ENCODE measurements at regions not wholly inside any gene's neighbourhood (a gene's known extent, or its start where the extent isn't known, plus 50 kb on each side); places are given as distances from the start of the nearest gene placed in this dataset.

GRCh38 chr5:71841107-71841506 lies 122.0 kb downstream of the CARTPT start:
- TF ChIP-seq, protein P1, sequence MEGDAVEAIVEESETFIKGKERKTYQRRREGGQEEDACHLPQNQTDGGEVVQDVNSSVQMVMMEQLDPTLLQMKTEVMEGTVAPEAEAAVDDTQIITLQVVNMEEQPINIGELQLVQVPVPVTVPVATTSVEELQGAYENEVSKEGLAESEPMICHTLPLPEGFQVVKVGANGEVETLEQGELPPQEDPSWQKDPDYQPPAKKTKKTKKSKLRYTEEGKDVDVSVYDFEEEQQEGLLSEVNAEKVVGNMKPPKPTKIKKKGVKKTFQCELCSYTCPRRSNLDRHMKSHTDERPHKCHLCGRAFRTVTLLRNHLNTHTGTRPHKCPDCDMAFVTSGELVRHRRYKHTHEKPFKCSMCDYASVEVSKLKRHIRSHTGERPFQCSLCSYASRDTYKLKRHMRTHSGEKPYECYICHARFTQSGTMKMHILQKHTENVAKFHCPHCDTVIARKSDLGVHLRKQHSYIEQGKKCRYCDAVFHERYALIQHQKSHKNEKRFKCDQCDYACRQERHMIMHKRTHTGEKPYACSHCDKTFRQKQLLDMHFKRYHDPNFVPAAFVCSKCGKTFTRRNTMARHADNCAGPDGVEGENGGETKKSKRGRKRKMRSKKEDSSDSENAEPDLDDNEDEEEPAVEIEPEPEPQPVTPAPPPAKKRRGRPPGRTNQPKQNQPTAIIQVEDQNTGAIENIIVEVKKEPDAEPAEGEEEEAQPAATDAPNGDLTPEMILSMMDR (IDR thresholded peaks at IDR 0.05): no peak
- intact Hi-C loops (cut with DNase I; ENCODE audit: low total_unique reads): no loop called here

GRCh38 chr5:71843111-71843510 lies 124.0 kb downstream of the CARTPT start:
- intact Hi-C loops (cut with DNase I; ENCODE audit: low total_unique reads): no loop called here
- no peak overlapping the region for H3K27ac ChIP-seq
- TF ChIP-seq, protein P1 (IDR thresholded peaks at IDR 0.05): no peak

More at GRCh38 chr5:71841107-71841506, 122.0 kb downstream of the CARTPT start:
- Histone ChIP-seq H3K4me1 (no peaks in the 10 kb centered on the region), H3K9me3 (peaks cover 0 to 5% (median 0%) of the 10 kb centered on the region in 3 donors), H3K27ac (no peak overlapping the region), H3K27me3 (no peaks in the 10 kb centered on the region), H3K36me3 (no peaks in the 10 kb centered on the region), H3K4me3 (no peak overlapping the region)
- no peak for DNase-seq

DNA sequence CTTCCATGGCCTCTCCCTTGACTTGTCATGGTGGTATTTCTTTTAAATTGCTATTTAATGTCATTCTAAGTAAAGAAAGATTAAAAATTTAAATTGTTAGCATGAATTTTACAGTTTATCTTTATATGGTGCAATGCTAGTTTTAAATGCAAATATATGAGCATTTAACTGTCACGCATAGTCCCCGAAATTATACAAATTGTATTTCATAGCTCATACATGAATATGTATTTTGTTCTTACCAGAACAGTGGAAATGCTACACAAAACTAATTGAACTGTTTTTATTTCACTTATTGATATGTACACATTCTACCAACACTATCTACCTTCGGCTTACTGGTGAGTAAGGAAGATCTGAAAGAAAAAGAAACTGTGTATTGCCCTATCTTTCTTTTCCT lies 125.8 kb downstream of the CARTPT start:
- TF ChIP-seq, protein P1 (IDR thresholded peaks at IDR 0.05): no peak
- H3K4me3 ChIP-seq: no peak overlapping the region

More at GRCh38 chr5:71843111-71843510, 124.0 kb downstream of the CARTPT start:
- no peaks in the 10 kb centered on the region for H3K4me1 ChIP-seq
- no peaks in the 10 kb centered on the region for H3K36me3 ChIP-seq
- DNase-seq: no peak
- no peaks in the 10 kb centered on the region for H3K27me3 ChIP-seq
- peaks cover 0 to 5% (median 0%) of the 10 kb centered on the region in 3 donors for H3K9me3 ChIP-seq
- no peak overlapping the region for H3K4me3 ChIP-seq

DNA sequence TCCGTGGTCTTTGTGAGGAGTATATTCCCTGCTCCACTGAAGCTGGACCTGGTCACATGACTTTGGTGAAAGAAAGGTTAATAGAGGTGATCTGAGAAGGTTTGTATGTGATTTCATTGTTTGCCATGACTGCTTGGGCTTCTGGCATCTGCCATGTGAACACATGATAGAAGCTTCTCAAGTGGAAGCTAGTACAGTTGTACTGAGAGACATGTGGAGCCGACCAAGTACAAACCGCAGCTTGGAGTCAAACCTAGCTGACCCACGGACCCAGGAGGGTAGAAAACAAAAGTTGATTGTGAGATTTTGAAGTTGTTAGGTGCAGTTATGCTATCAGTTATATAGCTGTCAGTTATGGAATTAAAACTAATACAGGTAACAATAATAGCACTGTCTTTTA lies 140.4 kb downstream of the CARTPT start:
- no peak overlapping the region for H3K4me3 ChIP-seq
- H3K4me1 ChIP-seq: no peaks in the 10 kb centered on the region
- H3K9me3 ChIP-seq: peaks cover 0 to 4% (median 3%) of the 10 kb centered on the region in 3 donors
- no peak for DNase-seq
- H3K36me3 ChIP-seq: no peaks in the 10 kb centered on the region
- H3K27ac ChIP-seq: no peak overlapping the region
- intact Hi-C loops (cut with DNase I; ENCODE audit: low total_unique reads): no loop called here
- no peaks in the 10 kb centered on the region for H3K27me3 ChIP-seq
- TF ChIP-seq, protein P1 (IDR thresholded peaks at IDR 0.05): no peak

More for the DNA sequence above, 125.8 kb downstream of the CARTPT start:
- Histone ChIP-seq H3K4me1 (no peaks in the 10 kb centered on the region), H3K27ac (no peak overlapping the region), H3K9me3 (peaks cover 0 to 6% (median 0%) of the 10 kb centered on the region in 3 donors), H3K27me3 (no peaks in the 10 kb centered on the region), H3K36me3 (no peaks in the 10 kb centered on the region)
- intact Hi-C loops (cut with DNase I; ENCODE audit: low total_unique reads): no loop called here
- DNase-seq: no peak

DNA sequence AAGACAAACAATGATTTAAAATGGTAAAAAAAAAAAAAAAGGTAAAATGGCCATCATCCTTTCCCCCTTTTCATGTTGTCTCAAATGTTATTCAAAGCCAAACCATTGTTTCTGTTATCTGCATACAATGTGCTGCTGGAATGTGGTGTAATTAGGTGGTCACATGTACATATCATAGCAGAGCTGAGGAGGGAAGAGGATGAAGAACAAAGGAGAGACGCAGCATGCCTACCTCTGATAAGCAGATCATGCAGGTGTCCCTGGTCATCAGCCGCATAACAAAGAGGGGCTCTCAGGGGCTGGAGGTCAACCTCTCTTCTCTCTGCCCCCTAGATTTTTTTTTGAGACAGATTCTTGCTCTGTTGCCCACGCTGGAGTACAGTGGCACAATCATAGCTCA lies 141.0 kb downstream of the CARTPT start:
- intact Hi-C loops (cut with DNase I; ENCODE audit: low total_unique reads): no loop called here
- Histone ChIP-seq H3K36me3 (no peaks in the 10 kb centered on the region), H3K27me3 (no peaks in the 10 kb centered on the region), H3K27ac (no peak overlapping the region), H3K9me3 (peaks cover 0 to 4% (median 3%) of the 10 kb centered on the region in 3 donors), H3K4me1 (peaks cover 0 to 2% (median 0%) of the 10 kb centered on the region in 4 donors), H3K4me3 (no peak overlapping the region)
- TF ChIP-seq, protein P1 (IDR thresholded peaks at IDR 0.05): no peak
- DNase-seq: no peak

- peaks cover 0 to 10% (median 3%) of the 10 kb centered on the region in 4 donors for H3K4me1 ChIP-seq
- TF ChIP-seq, protein P1 (IDR thresholded peaks at IDR 0.05): no peak
- no peak overlapping the region for H3K4me3 ChIP-seq
- H3K27ac ChIP-seq: no peak overlapping the region
- H3K36me3 ChIP-seq: no peaks in the 10 kb centered on the region
- H3K9me3 ChIP-seq: peaks cover 0 to 3% (median 0%) of the 10 kb centered on the region in 3 donors
- DNase-seq: no peak
- intact Hi-C loops (cut with DNase I; ENCODE audit: low total_unique reads): no loop called here
- no peaks in the 10 kb centered on the region for H3K27me3 ChIP-seq
Measured at GRCh38 chr5:71861682-71862081, 142.6 kb downstream of the CARTPT start.
